ENCODE measurements at regions not wholly inside any gene's neighbourhood (a gene's known extent, or its start where the extent isn't known, plus 50 kb on each side); places are given as distances from the start of the nearest gene placed in this dataset.

DNA sequence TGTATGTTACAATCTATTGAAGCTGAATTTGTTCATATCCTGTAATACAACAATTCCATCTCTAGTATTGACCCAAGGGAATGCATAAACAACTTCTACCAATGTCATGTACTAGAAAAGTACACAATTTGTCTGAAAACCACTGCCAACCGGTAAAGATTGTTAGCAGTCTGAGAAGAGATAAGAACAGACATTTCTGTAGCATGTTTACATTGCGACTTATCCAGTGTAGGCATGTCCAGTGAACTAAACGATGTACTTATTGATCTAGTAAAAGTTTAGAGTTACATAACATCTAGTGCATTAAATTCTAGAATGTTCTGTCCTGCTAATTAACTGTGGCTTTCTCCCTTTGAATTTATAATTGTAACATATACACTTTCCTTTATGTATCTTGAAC lies 425.9 kb downstream of the SLITRK6 start:
- no TSS peak for BruUV-seq (replicated peaks)
- TF ChIP-seq, protein P1, sequence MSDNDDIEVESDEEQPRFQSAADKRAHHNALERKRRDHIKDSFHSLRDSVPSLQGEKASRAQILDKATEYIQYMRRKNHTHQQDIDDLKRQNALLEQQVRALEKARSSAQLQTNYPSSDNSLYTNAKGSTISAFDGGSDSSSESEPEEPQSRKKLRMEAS (IDR thresholded peaks at IDR 0.05) = no peak
- POLR2A ChIA-PET = no interaction called here
- ATAC-seq = no peak
- CTCF ChIA-PET = no interaction called here
- intact Hi-C loops (cut with micrococcal nuclease) = no loop called here
- Histone ChIP-seq H3K9me2 (ENCODE audit: insufficient read depth) (no peaks in the 10 kb centered on the region), H3K4me2 (ENCODE audit: low read length) (no peak overlapping the region), H3K36me3 (ENCODE audit: control insufficient read depth in 1 of 2, insufficient read depth in 2 of 2, low read length in 2 of 2) (no peaks in the 10 kb centered on the region), H3K27me3 (ENCODE audit: insufficient read depth, low read length) (no peaks in the 10 kb centered on the region), H3K4me1 (ENCODE audit: control insufficient read depth in 1 of 2, insufficient read depth in 2 of 2, low read length in 2 of 2) (no peaks in the 10 kb centered on the region), H3K9ac (ENCODE audit: low read length) (no peak overlapping the region), H3K9me3 (ENCODE audit: control insufficient read depth in 1 of 2, insufficient read depth in 1 of 2, low read depth in 1 of 2, low read length in 2 of 2) (no peaks in the 10 kb centered on the region), H3K79me2 (ENCODE audit: insufficient read depth, low read length) (no peaks in the 10 kb centered on the region), H2AFZ (ENCODE audit: low read depth, low read length, poor library complexity, severe bottlenecking) (no peak overlapping the region), H3K4me3 (replicated peaks in 1 of 2; ENCODE audit: low read depth in 1 of 2, low read length in 2 of 2) (no peak overlapping the region), H3K27ac (ENCODE audit: low read depth, low read length) (no peak overlapping the region), H4K20me1 (ENCODE audit: insufficient read depth) (no peaks in the 10 kb centered on the region)
- RAD21 ChIA-PET (ENCODE audit: low non-redundant PET in 1 of 2, low total read pairs in 2 of 2, uncharacterized antibody in 2 of 2, unreplicated experiment in 2 of 2) = no interaction called here
- DNase-seq (ENCODE audit: low read depth, low spot score) = no peak

DNA sequence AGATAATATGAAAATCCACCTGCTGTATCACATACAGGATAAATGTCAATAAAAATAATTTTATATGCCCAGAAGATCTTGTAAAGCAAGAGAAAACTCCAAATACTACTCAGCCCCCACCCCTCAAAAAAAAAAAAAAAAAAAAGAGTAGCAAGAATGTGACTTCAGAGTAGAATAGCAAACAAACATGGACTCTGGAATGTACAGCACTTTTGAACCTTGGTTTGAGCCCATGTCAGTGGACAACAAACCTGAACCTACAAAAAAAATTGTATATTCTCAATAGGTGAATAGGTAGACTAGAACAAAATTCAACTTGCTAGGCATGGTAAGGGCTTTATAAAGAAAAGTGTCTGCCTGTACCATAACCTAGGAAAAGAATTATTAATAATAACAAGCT lies 428.0 kb downstream of the SLITRK6 start:
- intact Hi-C loops (cut with micrococcal nuclease) = no loop called here
- H3K36me3 ChIP-seq (ENCODE audit: control insufficient read depth in 1 of 2, insufficient read depth in 2 of 2, low read length in 2 of 2) = no peaks in the 10 kb centered on the region
- DNase-seq (ENCODE audit: low read depth, low spot score) (no peak), ATAC-seq (no peak)
- no peak overlapping the region for H3K27ac ChIP-seq (ENCODE audit: low read depth, low read length)
- H3K4me2 ChIP-seq (ENCODE audit: low read length) = no peak overlapping the region
- POLR2A ChIA-PET = no interaction called here
- no peaks in the 10 kb centered on the region for H3K79me2 ChIP-seq (ENCODE audit: insufficient read depth, low read length)
- RAD21 ChIA-PET (ENCODE audit: low non-redundant PET in 1 of 2, low total read pairs in 2 of 2, uncharacterized antibody in 2 of 2, unreplicated experiment in 2 of 2) = no interaction called here
- no peaks in the 10 kb centered on the region for H3K9me2 ChIP-seq (ENCODE audit: insufficient read depth)
- H3K9ac ChIP-seq (ENCODE audit: low read length) = no peak overlapping the region
- CTCF ChIA-PET = no interaction called here
- H3K4me3 ChIP-seq (replicated peaks in 1 of 2; ENCODE audit: low read depth in 1 of 2, low read length in 2 of 2) = no peak overlapping the region
- no peaks in the 10 kb centered on the region for H4K20me1 ChIP-seq (ENCODE audit: insufficient read depth)
- BruUV-seq (replicated peaks) = no TSS peak
- no peaks in the 10 kb centered on the region for H3K27me3 ChIP-seq (ENCODE audit: insufficient read depth, low read length)
- H2AFZ ChIP-seq (ENCODE audit: low read depth, low read length, poor library complexity, severe bottlenecking) = no peak overlapping the region
- no peaks in the 10 kb centered on the region for H3K4me1 ChIP-seq (ENCODE audit: control insufficient read depth in 1 of 2, insufficient read depth in 2 of 2, low read length in 2 of 2)
- no peaks in the 10 kb centered on the region for H3K9me3 ChIP-seq (ENCODE audit: control insufficient read depth in 1 of 2, insufficient read depth in 1 of 2, low read depth in 1 of 2, low read length in 2 of 2)
- TF ChIP-seq SIN3A (IDR thresholded peaks at IDR 0.05; ENCODE audit: low read depth) (no peak), RAD21 (IDR thresholded peaks at IDR 0.05; ENCODE audit: low read depth) (no peak), YY1 (IDR thresholded peaks at IDR 0.05; ENCODE audit: extremely low read depth, insufficient replicate concordance, low read depth, low read length) (no peak), ELF1 (IDR thresholded peaks at IDR 0.05; ENCODE audit: borderline replicate concordance, low read depth) (no peak), EZH2phosphoT487 (IDR thresholded peaks at IDR 0.05; ENCODE audit: borderline replicate concordance) (no peak), TCF7L2 (IDR thresholded peaks at IDR 0.05; ENCODE audit: borderline replicate concordance, extremely low read depth, insufficient read depth, insufficient read length) (no peak), EGR1 (IDR thresholded peaks at IDR 0.05; ENCODE audit: low read depth) (no peak), ZFX (IDR thresholded peaks at IDR 0.05) (no peak), FOSL1 (IDR thresholded peaks at IDR 0.05; ENCODE audit: low read depth) (no peak)
- TF ChIP-seq, protein P2, sequence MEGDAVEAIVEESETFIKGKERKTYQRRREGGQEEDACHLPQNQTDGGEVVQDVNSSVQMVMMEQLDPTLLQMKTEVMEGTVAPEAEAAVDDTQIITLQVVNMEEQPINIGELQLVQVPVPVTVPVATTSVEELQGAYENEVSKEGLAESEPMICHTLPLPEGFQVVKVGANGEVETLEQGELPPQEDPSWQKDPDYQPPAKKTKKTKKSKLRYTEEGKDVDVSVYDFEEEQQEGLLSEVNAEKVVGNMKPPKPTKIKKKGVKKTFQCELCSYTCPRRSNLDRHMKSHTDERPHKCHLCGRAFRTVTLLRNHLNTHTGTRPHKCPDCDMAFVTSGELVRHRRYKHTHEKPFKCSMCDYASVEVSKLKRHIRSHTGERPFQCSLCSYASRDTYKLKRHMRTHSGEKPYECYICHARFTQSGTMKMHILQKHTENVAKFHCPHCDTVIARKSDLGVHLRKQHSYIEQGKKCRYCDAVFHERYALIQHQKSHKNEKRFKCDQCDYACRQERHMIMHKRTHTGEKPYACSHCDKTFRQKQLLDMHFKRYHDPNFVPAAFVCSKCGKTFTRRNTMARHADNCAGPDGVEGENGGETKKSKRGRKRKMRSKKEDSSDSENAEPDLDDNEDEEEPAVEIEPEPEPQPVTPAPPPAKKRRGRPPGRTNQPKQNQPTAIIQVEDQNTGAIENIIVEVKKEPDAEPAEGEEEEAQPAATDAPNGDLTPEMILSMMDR (IDR thresholded peaks at IDR 0.05 in 2 of 3, conservative IDR thresholded peaks at IDR 0.05 in 1 of 3; ENCODE audit: borderline replicate concordance in 1 of 3, insufficient read depth in 1 of 3, low read depth in 2 of 3, low read length in 2 of 3) = no peak
- TF ChIP-seq, protein P3, sequence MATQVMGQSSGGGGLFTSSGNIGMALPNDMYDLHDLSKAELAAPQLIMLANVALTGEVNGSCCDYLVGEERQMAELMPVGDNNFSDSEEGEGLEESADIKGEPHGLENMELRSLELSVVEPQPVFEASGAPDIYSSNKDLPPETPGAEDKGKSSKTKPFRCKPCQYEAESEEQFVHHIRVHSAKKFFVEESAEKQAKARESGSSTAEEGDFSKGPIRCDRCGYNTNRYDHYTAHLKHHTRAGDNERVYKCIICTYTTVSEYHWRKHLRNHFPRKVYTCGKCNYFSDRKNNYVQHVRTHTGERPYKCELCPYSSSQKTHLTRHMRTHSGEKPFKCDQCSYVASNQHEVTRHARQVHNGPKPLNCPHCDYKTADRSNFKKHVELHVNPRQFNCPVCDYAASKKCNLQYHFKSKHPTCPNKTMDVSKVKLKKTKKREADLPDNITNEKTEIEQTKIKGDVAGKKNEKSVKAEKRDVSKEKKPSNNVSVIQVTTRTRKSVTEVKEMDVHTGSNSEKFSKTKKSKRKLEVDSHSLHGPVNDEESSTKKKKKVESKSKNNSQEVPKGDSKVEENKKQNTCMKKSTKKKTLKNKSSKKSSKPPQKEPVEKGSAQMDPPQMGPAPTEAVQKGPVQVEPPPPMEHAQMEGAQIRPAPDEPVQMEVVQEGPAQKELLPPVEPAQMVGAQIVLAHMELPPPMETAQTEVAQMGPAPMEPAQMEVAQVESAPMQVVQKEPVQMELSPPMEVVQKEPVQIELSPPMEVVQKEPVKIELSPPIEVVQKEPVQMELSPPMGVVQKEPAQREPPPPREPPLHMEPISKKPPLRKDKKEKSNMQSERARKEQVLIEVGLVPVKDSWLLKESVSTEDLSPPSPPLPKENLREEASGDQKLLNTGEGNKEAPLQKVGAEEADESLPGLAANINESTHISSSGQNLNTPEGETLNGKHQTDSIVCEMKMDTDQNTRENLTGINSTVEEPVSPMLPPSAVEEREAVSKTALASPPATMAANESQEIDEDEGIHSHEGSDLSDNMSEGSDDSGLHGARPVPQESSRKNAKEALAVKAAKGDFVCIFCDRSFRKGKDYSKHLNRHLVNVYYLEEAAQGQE (IDR thresholded peaks at IDR 0.05; ENCODE audit: low read depth) = no peak
- TF ChIP-seq, protein P4, sequence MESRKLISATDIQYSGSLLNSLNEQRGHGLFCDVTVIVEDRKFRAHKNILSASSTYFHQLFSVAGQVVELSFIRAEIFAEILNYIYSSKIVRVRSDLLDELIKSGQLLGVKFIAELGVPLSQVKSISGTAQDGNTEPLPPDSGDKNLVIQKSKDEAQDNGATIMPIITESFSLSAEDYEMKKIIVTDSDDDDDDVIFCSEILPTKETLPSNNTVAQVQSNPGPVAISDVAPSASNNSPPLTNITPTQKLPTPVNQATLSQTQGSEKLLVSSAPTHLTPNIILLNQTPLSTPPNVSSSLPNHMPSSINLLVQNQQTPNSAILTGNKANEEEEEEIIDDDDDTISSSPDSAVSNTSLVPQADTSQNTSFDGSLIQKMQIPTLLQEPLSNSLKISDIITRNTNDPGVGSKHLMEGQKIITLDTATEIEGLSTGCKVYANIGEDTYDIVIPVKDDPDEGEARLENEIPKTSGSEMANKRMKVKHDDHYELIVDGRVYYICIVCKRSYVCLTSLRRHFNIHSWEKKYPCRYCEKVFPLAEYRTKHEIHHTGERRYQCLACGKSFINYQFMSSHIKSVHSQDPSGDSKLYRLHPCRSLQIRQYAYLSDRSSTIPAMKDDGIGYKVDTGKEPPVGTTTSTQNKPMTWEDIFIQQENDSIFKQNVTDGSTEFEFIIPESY (IDR thresholded peaks at IDR 0.05; ENCODE audit: extremely low read depth, insufficient replicate concordance, low read length) = no peak

Measured in HCT116 (cell line).